ENCODE measurements at regions not wholly inside any gene's neighbourhood (a gene's known extent, or its start where the extent isn't known, plus 50 kb on each side); places are given as distances from the start of the nearest gene placed in this dataset.

GRCh38 chr11:109480251-109480650 lies 58.3 kb downstream of the C11orf87 start:
- H3K9me3 Mint-ChIP-seq: peaks cover 0 to 6% (median 2%) of the 10 kb centered on the region in 7 donors
- no peaks in the 10 kb centered on the region for H3K4me1 Mint-ChIP-seq
- no peaks in the 10 kb centered on the region for H3K36me3 Mint-ChIP-seq
- H3K27me3 Mint-ChIP-seq: no peaks in the 10 kb centered on the region
- Histone ChIP-seq H3K4me1 (ENCODE audit: control insufficient read depth, insufficient read depth, low read length, poor library complexity, severe bottlenecking) (no peaks in the 10 kb centered on the region), H3K4me3 (ENCODE audit: low read depth, low read length) (no peak overlapping the region), H3K27ac (ENCODE audit: insufficient read depth, low read length, poor library complexity, severe bottlenecking) (no peak overlapping the region), H3K27me3 (ENCODE audit: control insufficient read depth, insufficient read depth, low read length) (no peaks in the 10 kb centered on the region), H3K36me3 (ENCODE audit: control insufficient read depth, insufficient read depth, low read length) (no peaks in the 10 kb centered on the region), H3K9me3 (ENCODE audit: control insufficient read depth in 2 of 2, low read length in 2 of 2) (no peaks in the 10 kb centered on the region)
- DNase-seq (no peak), ATAC-seq (ENCODE audit: low read depth in 2 of 2) (no peak)
- H3K4me3 Mint-ChIP-seq: no peak overlapping the region
- no peak overlapping the region for H3K27ac Mint-ChIP-seq

- H3K27me3 Mint-ChIP-seq: no peaks in the 10 kb centered on the region
- H3K9me3 Mint-ChIP-seq: peaks cover 0 to 9% (median 4%) of the 10 kb centered on the region in 7 donors
- H3K4me1 ChIP-seq (ENCODE audit: control insufficient read depth, insufficient read depth, low read length, poor library complexity, severe bottlenecking): no peaks in the 10 kb centered on the region
- H3K27me3 ChIP-seq (ENCODE audit: control insufficient read depth, insufficient read depth, low read length): no peaks in the 10 kb centered on the region
- DNase-seq (no peak), ATAC-seq (ENCODE audit: low read depth in 2 of 2) (no peak)
- no peaks in the 10 kb centered on the region for H3K9me3 ChIP-seq (ENCODE audit: control insufficient read depth in 2 of 2, low read length in 2 of 2)
- H3K4me3 Mint-ChIP-seq: no peak overlapping the region
- no peaks in the 10 kb centered on the region for H3K36me3 ChIP-seq (ENCODE audit: control insufficient read depth, insufficient read depth, low read length)
- no peaks in the 10 kb centered on the region for H3K36me3 Mint-ChIP-seq
- H3K4me1 Mint-ChIP-seq: no peaks in the 10 kb centered on the region
- no peak overlapping the region for H3K27ac ChIP-seq (ENCODE audit: insufficient read depth, low read length, poor library complexity, severe bottlenecking)
- H3K4me3 ChIP-seq (ENCODE audit: low read depth, low read length): no peak overlapping the region
- H3K27ac Mint-ChIP-seq: no peak overlapping the region
Measured at GRCh38 chr11:109486129-109486528, 64.1 kb downstream of the C11orf87 start.

- no peaks in the 10 kb centered on the region for H3K4me1 Mint-ChIP-seq
- Histone ChIP-seq H3K27ac (ENCODE audit: insufficient read depth, low read length, poor library complexity, severe bottlenecking) (no peak overlapping the region), H3K4me1 (ENCODE audit: control insufficient read depth, insufficient read depth, low read length, poor library complexity, severe bottlenecking) (no peaks in the 10 kb centered on the region), H3K9me3 (ENCODE audit: control insufficient read depth in 2 of 2, low read length in 2 of 2) (no peaks in the 10 kb centered on the region), H3K4me3 (ENCODE audit: low read depth, low read length) (no peak overlapping the region), H3K36me3 (ENCODE audit: control insufficient read depth, insufficient read depth, low read length) (no peaks in the 10 kb centered on the region), H3K27me3 (ENCODE audit: control insufficient read depth, insufficient read depth, low read length) (no peaks in the 10 kb centered on the region)
- no peaks in the 10 kb centered on the region for H3K27me3 Mint-ChIP-seq
- no peak overlapping the region for H3K27ac Mint-ChIP-seq
- H3K4me3 Mint-ChIP-seq: no peak overlapping the region
- DNase-seq (no peak), ATAC-seq (ENCODE audit: low read depth in 2 of 2) (no peak)
- H3K9me3 Mint-ChIP-seq: peaks cover under 1 to 9% (median 4%) of the 10 kb centered on the region in 7 donors
- H3K36me3 Mint-ChIP-seq: no peaks in the 10 kb centered on the region
Measured at GRCh38 chr11:109490953-109491635, 69.1 kb downstream of the C11orf87 start.

- H3K27me3 Mint-ChIP-seq: peaks cover 5% of the 10 kb centered on the region
- Histone ChIP-seq H3K27me3 (ENCODE audit: control insufficient read depth, insufficient read depth, low read length) (no peaks in the 10 kb centered on the region), H3K4me3 (ENCODE audit: low read depth, low read length) (no peak overlapping the region), H3K36me3 (ENCODE audit: control insufficient read depth, insufficient read depth, low read length) (no peaks in the 10 kb centered on the region), H3K9me3 (ENCODE audit: control insufficient read depth in 2 of 2, low read length in 2 of 2) (no peaks in the 10 kb centered on the region), H3K4me1 (ENCODE audit: control insufficient read depth, insufficient read depth, low read length, poor library complexity, severe bottlenecking) (no peaks in the 10 kb centered on the region), H3K27ac (ENCODE audit: insufficient read depth, low read length, poor library complexity, severe bottlenecking) (no peak overlapping the region)
- H3K27ac Mint-ChIP-seq: no peak overlapping the region
- peaks cover 0 to 2% (median 0%) of the 10 kb centered on the region in 7 donors for H3K9me3 Mint-ChIP-seq
- no peak for DNase-seq
- H3K4me1 Mint-ChIP-seq: no peaks in the 10 kb centered on the region
- ATAC-seq (ENCODE audit: low read depth in 2 of 2): no peak
- no peak overlapping the region for H3K4me3 Mint-ChIP-seq
- no peaks in the 10 kb centered on the region for H3K36me3 Mint-ChIP-seq
Measured at GRCh38 chr11:109506115-109506514, 84.1 kb downstream of the C11orf87 start.

- H3K4me1 Mint-ChIP-seq: no peaks in the 10 kb centered on the region
- no peak for ATAC-seq (ENCODE audit: low read depth in 2 of 2)
- no peak for DNase-seq
Measured at GRCh38 chr11:109507331-109507730, 85.3 kb downstream of the C11orf87 start.

GRCh38 chr11:109507836-109508561 lies 86.0 kb downstream of the C11orf87 start:
- peaks cover 0 to 4% (median 0%) of the 10 kb centered on the region in 7 donors for H3K9me3 Mint-ChIP-seq

More at GRCh38 chr11:109507331-109507730, 85.3 kb downstream of the C11orf87 start:
- Histone ChIP-seq H3K4me3 (ENCODE audit: low read depth, low read length) (no peak overlapping the region), H3K36me3 (ENCODE audit: control insufficient read depth, insufficient read depth, low read length) (no peaks in the 10 kb centered on the region), H3K27me3 (ENCODE audit: control insufficient read depth, insufficient read depth, low read length) (no peaks in the 10 kb centered on the region), H3K4me1 (ENCODE audit: control insufficient read depth, insufficient read depth, low read length, poor library complexity, severe bottlenecking) (no peaks in the 10 kb centered on the region), H3K9me3 (ENCODE audit: control insufficient read depth in 2 of 2, low read length in 2 of 2) (no peaks in the 10 kb centered on the region), H3K27ac (ENCODE audit: insufficient read depth, low read length, poor library complexity, severe bottlenecking) (no peak overlapping the region)
- Mint-ChIP-seq H3K27me3 (peaks cover 5% of the 10 kb centered on the region), H3K27ac (no peak overlapping the region), H3K4me3 (no peak overlapping the region), H3K9me3 (peaks cover 0 to 4% (median 0%) of the 10 kb centered on the region in 7 donors), H3K36me3 (no peaks in the 10 kb centered on the region)

GRCh38 chr11:109508943-109509342 lies 87.0 kb downstream of the C11orf87 start:
- H3K27me3 Mint-ChIP-seq: peaks cover 5% of the 10 kb centered on the region
- H3K27ac ChIP-seq (ENCODE audit: insufficient read depth, low read length, poor library complexity, severe bottlenecking): no peak overlapping the region
- no peaks in the 10 kb centered on the region for H3K4me1 ChIP-seq (ENCODE audit: control insufficient read depth, insufficient read depth, low read length, poor library complexity, severe bottlenecking)

More at GRCh38 chr11:109507836-109508561, 86.0 kb downstream of the C11orf87 start:
- Mint-ChIP-seq H3K4me3 (no peak overlapping the region), H3K36me3 (no peaks in the 10 kb centered on the region), H3K27me3 (peaks cover 5% of the 10 kb centered on the region), H3K27ac (no peak overlapping the region), H3K4me1 (no peaks in the 10 kb centered on the region)
- no peaks in the 10 kb centered on the region for H3K4me1 ChIP-seq (ENCODE audit: control insufficient read depth, insufficient read depth, low read length, poor library complexity, severe bottlenecking)
- H3K36me3 ChIP-seq (ENCODE audit: control insufficient read depth, insufficient read depth, low read length): no peaks in the 10 kb centered on the region
- no peaks in the 10 kb centered on the region for H3K9me3 ChIP-seq (ENCODE audit: control insufficient read depth in 2 of 2, low read length in 2 of 2)
- no peak overlapping the region for H3K4me3 ChIP-seq (ENCODE audit: low read depth, low read length)
- H3K27me3 ChIP-seq (ENCODE audit: control insufficient read depth, insufficient read depth, low read length): no peaks in the 10 kb centered on the region
- DNase-seq: no peak
- H3K27ac ChIP-seq (ENCODE audit: insufficient read depth, low read length, poor library complexity, severe bottlenecking): no peak overlapping the region
- ATAC-seq (ENCODE audit: low read depth in 2 of 2): no peak

More at GRCh38 chr11:109508943-109509342, 87.0 kb downstream of the C11orf87 start:
- Histone ChIP-seq H3K36me3 (ENCODE audit: control insufficient read depth, insufficient read depth, low read length) (no peaks in the 10 kb centered on the region), H3K9me3 (ENCODE audit: control insufficient read depth in 2 of 2, low read length in 2 of 2) (no peaks in the 10 kb centered on the region), H3K27me3 (ENCODE audit: control insufficient read depth, insufficient read depth, low read length) (no peaks in the 10 kb centered on the region), H3K4me3 (ENCODE audit: low read depth, low read length) (no peak overlapping the region)
- no peak for ATAC-seq (ENCODE audit: low read depth in 2 of 2)
- DNase-seq: no peak
- H3K9me3 Mint-ChIP-seq: peaks cover 0 to 4% (median 0%) of the 10 kb centered on the region in 7 donors
- no peak overlapping the region for H3K4me3 Mint-ChIP-seq
- no peaks in the 10 kb centered on the region for H3K4me1 Mint-ChIP-seq
- H3K36me3 Mint-ChIP-seq: no peaks in the 10 kb centered on the region
- no peak overlapping the region for H3K27ac Mint-ChIP-seq

Measured in CD4-positive, CD25-positive, alpha-beta regulatory T cell (primary cell).